ENCODE measurements at regions not wholly inside any gene's neighbourhood (a gene's known extent, or its start where the extent isn't known, plus 50 kb on each side); places are given as distances from the start of the nearest gene placed in this dataset.
"Not testable (repeated sequence)": the region's sequence is repeated elsewhere in the genome, so short reads cannot be mapped to it uniquely, and the experiment has no call there.

DNA sequence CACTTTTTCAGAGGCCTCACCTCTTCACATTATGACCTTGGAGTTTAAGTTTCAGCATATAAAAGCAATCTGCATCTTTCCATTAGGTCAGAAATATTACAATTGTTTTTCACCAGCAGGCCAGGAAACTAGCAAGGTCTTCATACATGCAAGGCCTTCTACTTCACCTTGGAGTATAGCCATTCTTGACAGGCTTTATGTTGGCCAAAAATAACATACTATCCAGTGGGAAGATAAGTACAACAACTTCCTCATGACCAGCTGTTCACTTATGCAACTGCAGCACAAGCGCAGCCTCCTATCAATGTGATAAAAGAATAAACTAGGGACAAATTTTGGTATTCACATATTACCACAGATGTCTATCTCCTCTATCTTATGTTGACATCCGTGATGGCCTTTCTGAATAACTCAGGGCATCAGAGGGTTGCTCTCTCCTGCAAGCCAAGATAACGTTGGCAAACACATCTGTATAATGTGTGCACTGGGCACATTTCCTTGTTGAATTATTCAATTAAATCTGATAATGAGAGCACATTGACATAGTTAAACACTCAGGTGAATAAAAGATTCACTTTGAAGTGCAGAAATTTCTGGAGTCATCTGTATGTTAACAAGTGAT is 239.8 kb downstream of the FZD1 start:
- H3K4me3 ChIP-seq (ENCODE audit: low read depth, low read length): no peak overlapping the region
- H3K27me3 ChIP-seq (ENCODE audit: control insufficient read depth, insufficient read depth, low read length): no peaks in the 10 kb centered on the region
- no peak for TF ChIP-seq CTCF (IDR thresholded peaks at IDR 0.05; ENCODE audit: insufficient read depth, low read depth, low read length)
- no peaks in the 10 kb centered on the region for H3K36me3 ChIP-seq (ENCODE audit: control insufficient read depth, insufficient read depth, low read length)
- POLR2A ChIA-PET: no interaction called here
- CTCF ChIA-PET: interaction anchor here (0.8 kb wide), 1 partner anchor 20 kb away, joined by 3 read pairs; no protein-coding TSS in a partner anchor
- DNase-seq (ENCODE audit: low read depth): no peak

DNA sequence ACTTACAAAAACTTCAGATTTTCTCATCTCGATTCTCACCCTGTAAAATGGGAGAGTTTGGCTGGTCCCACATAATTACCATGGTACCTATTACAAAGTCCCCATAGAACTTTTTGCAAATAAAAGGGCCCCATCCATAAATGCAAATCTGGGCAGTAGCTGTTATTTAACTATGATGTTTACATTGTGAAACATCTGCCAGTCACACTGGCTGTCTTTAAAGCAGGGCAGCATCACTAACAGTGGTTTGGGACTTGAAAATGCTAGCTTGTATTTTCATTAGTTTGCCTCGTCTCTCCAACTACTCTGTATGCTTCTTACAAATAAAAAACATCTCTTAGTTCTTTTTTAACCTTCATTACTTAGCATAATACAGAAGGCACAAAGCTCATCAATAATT is 240.7 kb downstream of the FZD1 start:
- Histone ChIP-seq H3K36me3 (ENCODE audit: control insufficient read depth, insufficient read depth, low read length) (no peaks in the 10 kb centered on the region), H3K27me3 (ENCODE audit: control insufficient read depth, insufficient read depth, low read length) (no peaks in the 10 kb centered on the region), H3K4me3 (ENCODE audit: low read depth, low read length) (no peak overlapping the region)
- DNase-seq (ENCODE audit: low read depth): no peak
- no peak for TF ChIP-seq CTCF (IDR thresholded peaks at IDR 0.05; ENCODE audit: insufficient read depth, low read depth, low read length)
- ChIA-PET CTCF (no interaction called here), POLR2A (no interaction called here)

DNA sequence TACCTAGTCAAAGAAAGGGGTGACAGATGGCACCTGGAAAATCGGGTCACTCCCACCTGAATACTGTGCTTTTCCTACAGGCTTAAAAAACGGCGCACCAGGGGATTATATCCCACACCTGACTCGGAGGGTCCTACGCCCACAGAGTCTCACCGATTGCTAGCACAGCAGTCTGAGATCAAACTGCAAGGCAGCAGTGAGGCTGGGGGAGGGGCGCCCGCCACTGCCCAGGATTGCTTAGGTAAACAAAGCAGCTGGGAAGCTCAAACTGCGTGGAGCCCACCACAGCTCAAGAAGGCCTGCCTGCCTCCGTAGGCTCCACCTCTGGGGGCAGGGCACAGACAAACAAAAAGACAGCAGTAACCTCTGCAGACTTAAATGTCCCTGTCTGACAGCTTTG is 242.7 kb downstream of the FZD1 start:
- CTCF ChIA-PET, POLR2A ChIA-PET: not testable (repeated sequence)

GRCh38 chr7:91511861-91512260 is 247.6 kb downstream of the FZD1 start:
- H3K27me3 ChIP-seq (ENCODE audit: control insufficient read depth, insufficient read depth, low read length); H3K4me3 ChIP-seq (ENCODE audit: low read depth, low read length); CTCF ChIA-PET; DNase-seq (ENCODE audit: low read depth); POLR2A ChIA-PET; H3K36me3 ChIP-seq (ENCODE audit: control insufficient read depth, insufficient read depth, low read length): not testable (repeated sequence)

More for the DNA sequence above, 242.7 kb downstream of the FZD1 start:
- H3K36me3 ChIP-seq (ENCODE audit: control insufficient read depth, insufficient read depth, low read length); H3K4me3 ChIP-seq (ENCODE audit: low read depth, low read length); DNase-seq (ENCODE audit: low read depth); H3K27me3 ChIP-seq (ENCODE audit: control insufficient read depth, insufficient read depth, low read length): not testable (repeated sequence)

DNA sequence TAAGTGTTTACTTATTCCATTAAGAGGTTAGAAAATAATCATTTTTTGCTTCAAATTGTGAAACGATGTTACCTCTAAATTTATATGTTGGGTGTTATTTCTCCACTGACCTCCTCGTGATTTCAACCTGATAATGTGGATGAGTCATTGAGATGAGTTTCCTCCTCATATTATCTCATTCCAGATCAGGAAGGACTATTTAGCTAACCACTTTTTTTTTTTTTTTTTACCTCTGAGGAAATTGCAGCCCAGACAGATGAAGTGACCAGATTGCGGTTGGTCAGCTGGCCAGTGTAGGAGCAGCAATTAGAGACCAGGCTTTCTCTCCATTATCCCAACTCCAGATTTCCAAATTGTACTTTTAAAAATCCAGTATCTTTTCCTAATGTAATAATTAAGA is 248.7 kb downstream of the FZD1 start:
- no peak overlapping the region for H3K4me3 ChIP-seq (ENCODE audit: low read depth, low read length)
- no peak for TF ChIP-seq CTCF (IDR thresholded peaks at IDR 0.05; ENCODE audit: insufficient read depth, low read depth, low read length)
- no peaks in the 10 kb centered on the region; the same call in 1 of the 2 replicates for H3K27me3 ChIP-seq (ENCODE audit: control insufficient read depth, insufficient read depth, low read length)
- POLR2A ChIA-PET: no interaction called here
- DNase-seq (ENCODE audit: low read depth): no peak
- CTCF ChIA-PET: no interaction called here
- no peaks in the 10 kb centered on the region for H3K36me3 ChIP-seq (ENCODE audit: control insufficient read depth, insufficient read depth, low read length)

GRCh38 chr7:91514591-91514990 is 250.4 kb downstream of the FZD1 start:
- no peaks in the 10 kb centered on the region for H3K36me3 ChIP-seq (ENCODE audit: control insufficient read depth, insufficient read depth, low read length)
- CTCF ChIA-PET: no interaction called here
- no peak for DNase-seq (ENCODE audit: low read depth)
- TF ChIP-seq CTCF (IDR thresholded peaks at IDR 0.05; ENCODE audit: insufficient read depth, low read depth, low read length): no peak
- no peak overlapping the region for H3K4me3 ChIP-seq (ENCODE audit: low read depth, low read length)
- POLR2A ChIA-PET: no interaction called here
- no peaks in the 10 kb centered on the region; the same call in 1 of the 2 replicates for H3K27me3 ChIP-seq (ENCODE audit: control insufficient read depth, insufficient read depth, low read length)
